Mammary epithelial cell (primary cell): ENCODE measurements at regions not wholly inside any gene's neighbourhood (a gene's known extent, or its start where the extent isn't known, plus 50 kb on each side); places are given as distances from the start of the nearest gene placed in this dataset.

ENCODE experiments used
- EZH2 ChIP-seq: IDR thresholded peaks from 2 replicates; pipeline ENCODE4 v1.6.1; 2012; ENCODE audit warnings: low read length, inconsistent platforms, borderline replicate concordance
- TF ChIP-seq, protein P1 (sequence below), 2 donors: IDR thresholded peaks in 1 of 2; conservative IDR thresholded peaks in 1 of 2; 2 replicates each; pipeline ENCODE4 v1.5.1; 2011 to 2012; ENCODE audit warnings: inconsistent platforms in 2 of 2, low read length in 2 of 2, mild to moderate bottlenecking in 2 of 2, control low read depth in 1 of 2, low read depth in 1 of 2; ENCODE audit not compliant: insufficient read depth in 1 of 2; ENCODE audit errors: extremely low read depth in 1 of 2

DNA sequence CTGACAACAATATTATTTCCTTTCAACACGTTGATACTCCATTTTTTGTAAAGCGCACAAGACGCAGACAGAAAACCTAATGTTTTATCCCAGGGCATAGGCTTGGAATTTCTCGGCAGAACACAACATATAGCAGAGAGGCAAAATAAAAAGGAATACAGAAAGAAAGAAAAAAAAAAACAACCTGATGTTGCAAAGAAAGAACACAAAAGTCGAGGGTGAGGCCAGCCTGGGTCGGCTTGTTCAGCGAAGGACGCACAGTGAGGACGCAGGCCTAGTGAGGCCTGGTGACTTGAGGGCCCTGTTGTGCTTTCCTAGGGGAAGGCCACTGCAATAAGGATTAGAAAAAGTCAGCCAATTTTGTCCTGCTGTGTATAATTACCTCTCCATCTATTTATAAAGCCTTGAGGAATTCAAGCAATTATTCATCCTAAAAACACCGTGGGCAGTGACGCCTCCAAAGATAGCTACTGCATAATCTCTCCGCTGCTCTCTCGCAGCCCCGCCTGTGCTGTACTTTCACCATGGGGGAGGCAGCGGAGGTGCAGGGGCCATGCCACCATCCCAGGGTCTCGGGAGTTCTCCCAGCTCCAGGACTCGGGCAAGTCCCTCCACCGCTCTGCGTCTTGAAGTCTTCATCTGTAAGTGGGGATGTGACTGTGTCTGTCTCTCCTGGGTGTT is 61.9 kb upstream of the SH3RF3 start:
- TF ChIP-seq, protein P1, sequence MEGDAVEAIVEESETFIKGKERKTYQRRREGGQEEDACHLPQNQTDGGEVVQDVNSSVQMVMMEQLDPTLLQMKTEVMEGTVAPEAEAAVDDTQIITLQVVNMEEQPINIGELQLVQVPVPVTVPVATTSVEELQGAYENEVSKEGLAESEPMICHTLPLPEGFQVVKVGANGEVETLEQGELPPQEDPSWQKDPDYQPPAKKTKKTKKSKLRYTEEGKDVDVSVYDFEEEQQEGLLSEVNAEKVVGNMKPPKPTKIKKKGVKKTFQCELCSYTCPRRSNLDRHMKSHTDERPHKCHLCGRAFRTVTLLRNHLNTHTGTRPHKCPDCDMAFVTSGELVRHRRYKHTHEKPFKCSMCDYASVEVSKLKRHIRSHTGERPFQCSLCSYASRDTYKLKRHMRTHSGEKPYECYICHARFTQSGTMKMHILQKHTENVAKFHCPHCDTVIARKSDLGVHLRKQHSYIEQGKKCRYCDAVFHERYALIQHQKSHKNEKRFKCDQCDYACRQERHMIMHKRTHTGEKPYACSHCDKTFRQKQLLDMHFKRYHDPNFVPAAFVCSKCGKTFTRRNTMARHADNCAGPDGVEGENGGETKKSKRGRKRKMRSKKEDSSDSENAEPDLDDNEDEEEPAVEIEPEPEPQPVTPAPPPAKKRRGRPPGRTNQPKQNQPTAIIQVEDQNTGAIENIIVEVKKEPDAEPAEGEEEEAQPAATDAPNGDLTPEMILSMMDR (conservative IDR thresholded peaks at IDR 0.05 in 1 of 2, IDR thresholded peaks at IDR 0.05 in 1 of 2; ENCODE audit: extremely low read depth in 1 of 2, insufficient read depth in 1 of 2, low read depth in 1 of 2, low read length in 2 of 2): no peak
- TF ChIP-seq EZH2: no peak
